ENCODE measurements at regions not wholly inside any gene's neighbourhood (a gene's known extent, or its start where the extent isn't known, plus 50 kb on each side); places are given as distances from the start of the nearest gene placed in this dataset.

GRCh38 chr6:56407883-56408410, 160.6 kb upstream of the COL21A1 start:
- no peak for DNase-seq (ENCODE audit: low spot score)

- DNase-seq (ENCODE audit: low spot score), result no peak
These were observed 159.2 kb upstream of the COL21A1 start for GRCh38 chr6:56406276-56407269.

- DNase-seq (ENCODE audit: low spot score), result no peak
These were observed 157.2 kb upstream of the COL21A1 start for GRCh38 chr6:56404599-56404998.

GRCh38 chr6:56403745-56404144, 156.4 kb upstream of the COL21A1 start:
- no peak for DNase-seq (ENCODE audit: low spot score)

- no peak for DNase-seq (ENCODE audit: low spot score)
These were observed 154.2 kb upstream of the COL21A1 start for GRCh38 chr6:56401477-56402070.

- DNase-seq (ENCODE audit: low spot score), result no peak
These were observed 152.9 kb upstream of the COL21A1 start for GRCh38 chr6:56400273-56400672.

GRCh38 chr6:56399672-56400263, 152.4 kb upstream of the COL21A1 start:
- no peak for DNase-seq (ENCODE audit: low spot score)

- DNase-seq (ENCODE audit: low spot score), result no peak
These were observed 151.9 kb upstream of the COL21A1 start for GRCh38 chr6:56399250-56399671.

GRCh38 chr6:56396435-56396834, 149.1 kb upstream of the COL21A1 start:
- DNase-seq (ENCODE audit: low spot score), result no peak

- DNase-seq (ENCODE audit: low spot score), result no peak
These were observed 146.5 kb upstream of the COL21A1 start for GRCh38 chr6:56393615-56394612.

- no peak for DNase-seq (ENCODE audit: low spot score)
These were observed 141.0 kb upstream of the COL21A1 start for GRCh38 chr6:56388415-56388755.

- DNase-seq (ENCODE audit: low spot score), result no peak
These were observed 140.4 kb upstream of the COL21A1 start for GRCh38 chr6:56387621-56388414.

GRCh38 chr6:56386717-56387116, 139.3 kb upstream of the COL21A1 start:
- DNase-seq (ENCODE audit: low spot score), result no peak

- DNase-seq (ENCODE audit: low spot score), result no peak
These were observed 138.7 kb upstream of the COL21A1 start for GRCh38 chr6:56385981-56386593.

- DNase-seq (ENCODE audit: low spot score), result no peak
These were observed 135.8 kb upstream of the COL21A1 start for GRCh38 chr6:56383160-56383559.

- DNase-seq (ENCODE audit: low spot score), result no peak
These were observed 135.1 kb upstream of the COL21A1 start for GRCh38 chr6:56382416-56382940.

- no peak for DNase-seq (ENCODE audit: low spot score)
These were observed 134.4 kb upstream of the COL21A1 start for GRCh38 chr6:56381801-56382251.

- no peak for DNase-seq (ENCODE audit: low spot score)
These were observed 133.1 kb upstream of the COL21A1 start for GRCh38 chr6:56380476-56380875.

GRCh38 chr6:56378966-56379585, 131.7 kb upstream of the COL21A1 start:
- DNase-seq (ENCODE audit: low spot score), result no peak

Measured in germinal center (tissue), 1 donor.